Parathyroid adenoma (tissue), 2 donors: ENCODE measurements at regions not wholly inside any gene's neighbourhood (a gene's known extent, or its start where the extent isn't known, plus 50 kb on each side); places are given as distances from the start of the nearest gene placed in this dataset.

Source experiments
- H2AFZ ChIP-seq: fragments of 300-600 bp; sonication (generic); one replicate; pipeline ENCODE4 v1.7.0; 2017; ENCODE audit warnings: antibody characterized with exemption, mild to moderate bottlenecking
- H3K27ac ChIP-seq: fragments of 300-600 bp; sonication (generic); one replicate; pipeline ENCODE4 v1.7.0; 2017
- H3K27me3 ChIP-seq: fragments of 300-600 bp; sonication (generic); one replicate; pipeline ENCODE4 v1.7.0; 2017; ENCODE audit warnings: low read length; ENCODE audit not compliant: control insufficient read depth, insufficient read depth
- H3K36me3 ChIP-seq: fragments of 300-600 bp; sonication (generic); one replicate; pipeline ENCODE4 v1.7.0; 2017; ENCODE audit warnings: low read length; ENCODE audit not compliant: control insufficient read depth, insufficient read depth
- H3K4me1 ChIP-seq: fragments of 300-600 bp; sonication (generic); one replicate; pipeline ENCODE4 v1.7.0; 2017; ENCODE audit warnings: control low read depth
- H3K4me2 ChIP-seq: fragments of 300-600 bp; sonication (generic); one replicate; pipeline ENCODE4 v1.7.0; 2017; ENCODE audit warnings: low read length
- H3K4me3 ChIP-seq: fragments of 300-600 bp; sonication (generic); one replicate; pipeline ENCODE4 v1.7.0; 2017; ENCODE audit warnings: low read depth, low read length
- H3K79me2 ChIP-seq: fragments of 300-600 bp; sonication (generic); one replicate; pipeline ENCODE4 v1.7.0; 2017; ENCODE audit warnings: control low read depth
- H3K9ac ChIP-seq: fragments of 300-600 bp; sonication (generic); one replicate; pipeline ENCODE4 v1.7.0; 2017; ENCODE audit warnings: mild to moderate bottlenecking
- H3K9me3 ChIP-seq: fragments of 300-600 bp; sonication (generic); one replicate; pipeline ENCODE4 v1.7.0; 2017; ENCODE audit warnings: low read length; ENCODE audit not compliant: control insufficient read depth
- CTCF ChIP-seq: fragments of 300-600 bp; sonication (generic); IDR thresholded peaks from one replicate; pipeline ENCODE4 v1.7.0; 2017; ENCODE audit warnings: antibody characterized with exemption, mild to moderate bottlenecking
- donor health status: primary hyperparathyroidism.

- Histone ChIP-seq H3K9me3 (no peaks in the 10 kb centered on the region), H3K79me2 (no peaks in the 10 kb centered on the region), H3K4me3 (no peak overlapping the region), H3K4me2 (no peak overlapping the region), H3K4me1 (peaks cover 4% of the 10 kb centered on the region), H3K36me3 (no peaks in the 10 kb centered on the region), H2AFZ (peak overlapping the region; percentile 52), H3K9ac (no peak overlapping the region), H3K27ac (no peak overlapping the region), H3K27me3 (no peaks in the 10 kb centered on the region)
- no peak for TF ChIP-seq CTCF
Measured at GRCh38 chr3:59425942-59426341, 376.1 kb upstream of the CFAP20DC start.

GRCh38 chr3:59425371-59425770 lies 375.5 kb upstream of the CFAP20DC start:
- no peak overlapping the region for H3K9ac ChIP-seq
- no peaks in the 10 kb centered on the region for H3K9me3 ChIP-seq
- H3K27me3 ChIP-seq = no peaks in the 10 kb centered on the region
- no peak overlapping the region for H3K27ac ChIP-seq
- peak overlapping the region; percentile 52 for H2AFZ ChIP-seq
- no peak overlapping the region for H3K4me3 ChIP-seq
- TF ChIP-seq CTCF = no peak
- no peak overlapping the region for H3K4me2 ChIP-seq
- no peaks in the 10 kb centered on the region for H3K79me2 ChIP-seq
- no peaks in the 10 kb centered on the region for H3K36me3 ChIP-seq
- H3K4me1 ChIP-seq = peaks cover 4% of the 10 kb centered on the region

- TF ChIP-seq CTCF = no peak
- peak overlapping the region; percentile 19 for H3K27ac ChIP-seq
- H3K9me3 ChIP-seq = no peaks in the 10 kb centered on the region
- H3K79me2 ChIP-seq = no peaks in the 10 kb centered on the region
- H3K9ac ChIP-seq = no peak overlapping the region
- no peak overlapping the region for H3K4me2 ChIP-seq
- peak overlapping the region; percentile 38 for H2AFZ ChIP-seq
- H3K36me3 ChIP-seq = no peaks in the 10 kb centered on the region
- H3K4me1 ChIP-seq = peaks cover 4% of the 10 kb centered on the region
- H3K27me3 ChIP-seq = no peaks in the 10 kb centered on the region
- no peak overlapping the region for H3K4me3 ChIP-seq
Measured at GRCh38 chr3:59424268-59425010, 374.6 kb upstream of the CFAP20DC start.

- Histone ChIP-seq H3K27me3 (no peaks in the 10 kb centered on the region), H3K4me3 (no peak overlapping the region), H3K4me1 (peaks cover 4% of the 10 kb centered on the region), H3K36me3 (no peaks in the 10 kb centered on the region), H3K9ac (no peak overlapping the region), H2AFZ (peak overlapping the region; percentile 38), H3K4me2 (no peak overlapping the region), H3K79me2 (no peaks in the 10 kb centered on the region), H3K27ac (no peak overlapping the region), H3K9me3 (no peaks in the 10 kb centered on the region)
- no peak for TF ChIP-seq CTCF
Measured at GRCh38 chr3:59423707-59424106, 373.9 kb upstream of the CFAP20DC start.

GRCh38 chr3:59422312-59422711 lies 372.5 kb upstream of the CFAP20DC start:
- no peak overlapping the region for H3K4me2 ChIP-seq
- H2AFZ ChIP-seq = no peak overlapping the region
- H3K36me3 ChIP-seq = no peaks in the 10 kb centered on the region
- H3K27me3 ChIP-seq = no peaks in the 10 kb centered on the region
- TF ChIP-seq CTCF = no peak
- no peak overlapping the region for H3K9ac ChIP-seq
- no peak overlapping the region for H3K4me3 ChIP-seq
- H3K4me1 ChIP-seq = peaks cover 4% of the 10 kb centered on the region
- no peaks in the 10 kb centered on the region for H3K79me2 ChIP-seq
- H3K9me3 ChIP-seq = no peaks in the 10 kb centered on the region
- H3K27ac ChIP-seq = no peak overlapping the region
